GM23338 (cell line): ENCODE measurements at regions not wholly inside any gene's neighbourhood (a gene's known extent, or its start where the extent isn't known, plus 50 kb on each side); places are given as distances from the start of the nearest gene placed in this dataset.

Experiments
- CREB1 ChIP-seq: fragments of 250-450 bp; sonication (Bioruptor Pico); IDR thresholded peaks from 2 replicates; pipeline ENCODE4 v1.5.0; 2020; ENCODE audit warnings: low read depth, mild to moderate bottlenecking, moderate library complexity
- EZH2 ChIP-seq: fragments of 200-600 bp; sonication (generic); IDR thresholded peaks from one replicate; pipeline ENCODE4 v1.8.0; 2017; ENCODE audit warnings: antibody characterized with exemption, mild to moderate bottlenecking, low read depth; ENCODE audit not compliant: unreplicated experiment
- EZH2phosphoT487 ChIP-seq: fragments of 200-600 bp; sonication (generic); IDR thresholded peaks from one replicate; pipeline ENCODE4 v1.8.1; 2018; ENCODE audit warnings: antibody characterized with exemption; ENCODE audit not compliant: unreplicated experiment
- JUNB ChIP-seq: IDR thresholded peaks from one replicate; pipeline ENCODE4 v1.6.1; 2016; ENCODE audit warnings: antibody characterized with exemption; ENCODE audit not compliant: unreplicated experiment
- NANOG ChIP-seq: IDR thresholded peaks from 2 replicates; pipeline ENCODE4 v1.6.1; 2016; ENCODE audit warnings: antibody characterized with exemption, borderline replicate concordance
- POLR2AphosphoS5 ChIP-seq: IDR thresholded peaks from 2 replicates; pipeline ENCODE4 v1.6.1; 2016; ENCODE audit warnings: antibody characterized with exemption, low read depth
- REST ChIP-seq: IDR thresholded peaks from one replicate; pipeline ENCODE4 v1.6.1; 2018; ENCODE audit warnings: antibody characterized with exemption; ENCODE audit not compliant: unreplicated experiment
- STAT1 ChIP-seq: IDR thresholded peaks from one replicate; pipeline ENCODE4 v1.6.1; 2016; ENCODE audit warnings: antibody characterized with exemption; ENCODE audit not compliant: unreplicated experiment
- ZNF114 ChIP-seq: fragments of 250-450 bp; sonication (Bioruptor Pico); IDR thresholded peaks from 2 replicates; pipeline ENCODE4 v1.5.0; 2020; ENCODE audit warnings: mild to moderate bottlenecking, moderate library complexity
- ZNF331 ChIP-seq: fragments of 250-450 bp; sonication (Bioruptor Pico); IDR thresholded peaks from 2 replicates; pipeline ENCODE4 v1.5.0; 2020; ENCODE audit warnings: low read depth, mild to moderate bottlenecking, moderate library complexity
- TF ChIP-seq, protein P1 (sequence below), 2 experiments: fragments of 200-600 bp in 1 of 2; sonication (generic) in 1 of 2; conservative IDR thresholded peaks; 2 replicates each; pipeline versions ENCODE4 v1.5.1 to v1.6.1; 2016 to 2017; ENCODE audit warnings: antibody characterized with exemption in 2 of 2, low read depth in 2 of 2, mild to moderate bottlenecking in 2 of 2, moderate library complexity in 1 of 2
- TF ChIP-seq, protein P2 (sequence below): IDR thresholded peaks from 2 replicates; pipeline ENCODE4 v1.6.1; 2016; ENCODE audit warnings: antibody characterized with exemption
- TF ChIP-seq, protein P3 (sequence below): fragments of 250-450 bp; sonication (Bioruptor Pico); IDR thresholded peaks from 2 replicates; pipeline ENCODE4 v1.5.0; 2020; ENCODE audit warnings: mild to moderate bottlenecking, moderate library complexity

GRCh38 chr3:3356846-3357245 lies 177.4 kb upstream of the CRBN start:
- TF ChIP-seq, protein P1, sequence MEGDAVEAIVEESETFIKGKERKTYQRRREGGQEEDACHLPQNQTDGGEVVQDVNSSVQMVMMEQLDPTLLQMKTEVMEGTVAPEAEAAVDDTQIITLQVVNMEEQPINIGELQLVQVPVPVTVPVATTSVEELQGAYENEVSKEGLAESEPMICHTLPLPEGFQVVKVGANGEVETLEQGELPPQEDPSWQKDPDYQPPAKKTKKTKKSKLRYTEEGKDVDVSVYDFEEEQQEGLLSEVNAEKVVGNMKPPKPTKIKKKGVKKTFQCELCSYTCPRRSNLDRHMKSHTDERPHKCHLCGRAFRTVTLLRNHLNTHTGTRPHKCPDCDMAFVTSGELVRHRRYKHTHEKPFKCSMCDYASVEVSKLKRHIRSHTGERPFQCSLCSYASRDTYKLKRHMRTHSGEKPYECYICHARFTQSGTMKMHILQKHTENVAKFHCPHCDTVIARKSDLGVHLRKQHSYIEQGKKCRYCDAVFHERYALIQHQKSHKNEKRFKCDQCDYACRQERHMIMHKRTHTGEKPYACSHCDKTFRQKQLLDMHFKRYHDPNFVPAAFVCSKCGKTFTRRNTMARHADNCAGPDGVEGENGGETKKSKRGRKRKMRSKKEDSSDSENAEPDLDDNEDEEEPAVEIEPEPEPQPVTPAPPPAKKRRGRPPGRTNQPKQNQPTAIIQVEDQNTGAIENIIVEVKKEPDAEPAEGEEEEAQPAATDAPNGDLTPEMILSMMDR (conservative IDR thresholded peaks at IDR 0.05; ENCODE audit: low read depth in 2 of 2), result no peak
- TF ChIP-seq POLR2AphosphoS5, result no peak
- no peak for TF ChIP-seq EZH2phosphoT487
- TF ChIP-seq EZH2, result no peak
- no peak for TF ChIP-seq CREB1 (CRISPR knock-in tag)
- no peak for TF ChIP-seq REST
- no peak for TF ChIP-seq ZNF114
- TF ChIP-seq NANOG, result no peak
- TF ChIP-seq, protein P2, sequence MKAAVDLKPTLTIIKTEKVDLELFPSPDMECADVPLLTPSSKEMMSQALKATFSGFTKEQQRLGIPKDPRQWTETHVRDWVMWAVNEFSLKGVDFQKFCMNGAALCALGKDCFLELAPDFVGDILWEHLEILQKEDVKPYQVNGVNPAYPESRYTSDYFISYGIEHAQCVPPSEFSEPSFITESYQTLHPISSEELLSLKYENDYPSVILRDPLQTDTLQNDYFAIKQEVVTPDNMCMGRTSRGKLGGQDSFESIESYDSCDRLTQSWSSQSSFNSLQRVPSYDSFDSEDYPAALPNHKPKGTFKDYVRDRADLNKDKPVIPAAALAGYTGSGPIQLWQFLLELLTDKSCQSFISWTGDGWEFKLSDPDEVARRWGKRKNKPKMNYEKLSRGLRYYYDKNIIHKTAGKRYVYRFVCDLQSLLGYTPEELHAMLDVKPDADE, result no peak
- TF ChIP-seq ZNF331 (CRISPR knock-in tag), result no peak
- no peak for TF ChIP-seq JUNB
- TF ChIP-seq, protein P3, sequence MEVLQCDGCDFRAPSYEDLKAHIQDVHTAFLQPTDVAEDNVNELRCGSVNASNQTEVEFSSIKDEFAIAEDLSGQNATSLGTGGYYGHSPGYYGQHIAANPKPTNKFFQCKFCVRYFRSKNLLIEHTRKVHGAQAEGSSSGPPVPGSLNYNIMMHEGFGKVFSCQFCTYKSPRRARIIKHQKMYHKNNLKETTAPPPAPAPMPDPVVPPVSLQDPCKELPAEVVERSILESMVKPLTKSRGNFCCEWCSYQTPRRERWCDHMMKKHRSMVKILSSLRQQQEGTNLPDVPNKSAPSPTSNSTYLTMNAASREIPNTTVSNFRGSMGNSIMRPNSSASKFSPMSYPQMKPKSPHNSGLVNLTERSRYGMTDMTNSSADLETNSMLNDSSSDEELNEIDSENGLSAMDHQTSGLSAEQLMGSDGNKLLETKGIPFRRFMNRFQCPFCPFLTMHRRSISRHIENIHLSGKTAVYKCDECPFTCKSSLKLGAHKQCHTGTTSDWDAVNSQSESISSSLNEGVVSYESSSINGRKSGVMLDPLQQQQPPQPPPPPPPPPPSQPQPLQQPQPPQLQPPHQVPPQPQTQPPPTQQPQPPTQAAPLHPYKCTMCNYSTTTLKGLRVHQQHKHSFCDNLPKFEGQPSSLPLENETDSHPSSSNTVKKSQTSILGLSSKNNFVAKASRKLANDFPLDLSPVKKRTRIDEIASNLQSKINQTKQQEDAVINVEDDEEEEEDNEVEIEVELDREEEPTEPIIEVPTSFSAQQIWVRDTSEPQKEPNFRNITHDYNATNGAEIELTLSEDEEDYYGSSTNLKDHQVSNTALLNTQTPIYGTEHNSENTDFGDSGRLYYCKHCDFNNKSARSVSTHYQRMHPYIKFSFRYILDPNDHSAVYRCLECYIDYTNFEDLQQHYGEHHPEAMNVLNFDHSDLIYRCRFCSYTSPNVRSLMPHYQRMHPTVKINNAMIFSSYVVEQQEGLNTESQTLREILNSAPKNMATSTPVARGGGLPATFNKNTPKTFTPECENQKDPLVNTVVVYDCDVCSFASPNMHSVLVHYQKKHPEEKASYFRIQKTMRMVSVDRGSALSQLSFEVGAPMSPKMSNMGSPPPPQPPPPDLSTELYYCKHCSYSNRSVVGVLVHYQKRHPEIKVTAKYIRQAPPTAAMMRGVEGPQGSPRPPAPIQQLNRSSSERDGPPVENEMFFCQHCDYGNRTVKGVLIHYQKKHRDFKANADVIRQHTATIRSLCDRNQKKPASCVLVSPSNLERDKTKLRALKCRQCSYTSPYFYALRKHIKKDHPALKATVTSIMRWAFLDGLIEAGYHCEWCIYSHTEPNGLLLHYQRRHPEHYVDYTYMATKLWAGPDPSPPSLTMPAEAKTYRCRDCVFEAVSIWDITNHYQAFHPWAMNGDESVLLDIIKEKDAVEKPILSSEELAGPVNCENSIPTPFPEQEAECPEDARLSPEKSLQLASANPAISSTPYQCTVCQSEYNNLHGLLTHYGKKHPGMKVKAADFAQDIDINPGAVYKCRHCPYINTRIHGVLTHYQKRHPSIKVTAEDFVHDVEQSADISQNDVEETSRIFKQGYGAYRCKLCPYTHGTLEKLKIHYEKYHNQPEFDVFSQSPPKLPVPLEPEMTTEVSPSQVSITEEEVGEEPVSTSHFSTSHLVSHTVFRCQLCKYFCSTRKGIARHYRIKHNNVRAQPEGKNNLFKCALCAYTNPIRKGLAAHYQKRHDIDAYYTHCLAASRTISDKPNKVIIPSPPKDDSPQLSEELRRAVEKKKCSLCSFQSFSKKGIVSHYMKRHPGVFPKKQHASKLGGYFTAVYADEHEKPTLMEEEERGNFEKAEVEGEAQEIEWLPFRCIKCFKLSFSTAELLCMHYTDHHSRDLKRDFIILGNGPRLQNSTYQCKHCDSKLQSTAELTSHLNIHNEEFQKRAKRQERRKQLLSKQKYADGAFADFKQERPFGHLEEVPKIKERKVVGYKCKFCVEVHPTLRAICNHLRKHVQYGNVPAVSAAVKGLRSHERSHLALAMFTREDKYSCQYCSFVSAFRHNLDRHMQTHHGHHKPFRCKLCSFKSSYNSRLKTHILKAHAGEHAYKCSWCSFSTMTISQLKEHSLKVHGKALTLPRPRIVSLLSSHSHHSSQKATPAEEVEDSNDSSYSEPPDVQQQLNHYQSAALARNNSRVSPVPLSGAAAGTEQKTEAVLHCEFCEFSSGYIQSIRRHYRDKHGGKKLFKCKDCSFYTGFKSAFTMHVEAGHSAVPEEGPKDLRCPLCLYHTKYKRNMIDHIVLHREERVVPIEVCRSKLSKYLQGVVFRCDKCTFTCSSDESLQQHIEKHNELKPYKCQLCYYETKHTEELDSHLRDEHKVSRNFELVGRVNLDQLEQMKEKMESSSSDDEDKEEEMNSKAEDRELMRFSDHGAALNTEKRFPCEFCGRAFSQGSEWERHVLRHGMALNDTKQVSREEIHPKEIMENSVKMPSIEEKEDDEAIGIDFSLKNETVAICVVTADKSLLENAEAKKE, result no peak
- no peak for TF ChIP-seq STAT1
